ENCODE measurements at regions not wholly inside any gene's neighbourhood (a gene's known extent, or its start where the extent isn't known, plus 50 kb on each side); places are given as distances from the start of the nearest gene placed in this dataset.

GRCh38 chr11:115873813-115874212 is 369.6 kb upstream of the CADM1 start:
- DNase-seq (ENCODE audit: low read depth in 4 of 6, low spot score in 6 of 6): no peak
- H3K9me3 ChIP-seq (ENCODE audit: control insufficient read depth, insufficient read depth, low read length): no peaks in the 10 kb centered on the region
- H3K27ac ChIP-seq (ENCODE audit: low read depth, low read length): no peak overlapping the region
- WGBS (ENCODE audit: insufficient coverage): 68% methylated on average over 2 of the region's 5 CpGs
- no peaks in the 10 kb centered on the region for H3K36me3 ChIP-seq (ENCODE audit: control insufficient read depth, insufficient read depth, low read length)
- no peak overlapping the region for H3K4me3 ChIP-seq (ENCODE audit: low read depth, low read length)
- H3K4me1 ChIP-seq (ENCODE audit: control insufficient read depth, insufficient read depth, low read length): peaks cover 6% of the 10 kb centered on the region
- peaks cover 2% of the 10 kb centered on the region for H3K27me3 ChIP-seq (ENCODE audit: control insufficient read depth, insufficient read depth, low read length)

DNA sequence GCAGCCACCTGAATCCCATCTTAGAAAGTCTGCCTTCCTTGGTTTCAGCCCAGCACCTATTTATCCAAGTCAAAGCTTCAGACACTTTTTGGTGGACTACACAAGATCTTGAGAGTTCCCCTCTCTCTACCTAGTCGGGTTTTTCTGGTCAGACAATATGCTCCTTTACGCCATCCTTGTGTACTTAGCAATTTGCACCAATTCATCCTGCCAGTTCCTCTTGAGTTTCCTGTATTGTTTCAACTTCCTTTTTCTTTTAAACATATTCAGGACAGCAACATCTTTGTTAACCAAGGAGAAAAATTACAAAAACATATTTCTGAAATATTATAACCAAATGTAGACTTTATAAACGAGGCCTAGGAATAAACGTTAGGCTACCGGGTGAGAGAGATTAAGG is 368.2 kb upstream of the CADM1 start:
- H3K27me3 ChIP-seq (ENCODE audit: control insufficient read depth, insufficient read depth, low read length): peaks cover 2% of the 10 kb centered on the region
- no peaks in the 10 kb centered on the region for H3K36me3 ChIP-seq (ENCODE audit: control insufficient read depth, insufficient read depth, low read length)
- H3K4me1 ChIP-seq (ENCODE audit: control insufficient read depth, insufficient read depth, low read length): peaks cover 6% of the 10 kb centered on the region
- 94% methylated on average over 4 of the region's 5 CpGs for WGBS (ENCODE audit: insufficient coverage)
- no peak overlapping the region for H3K27ac ChIP-seq (ENCODE audit: low read depth, low read length)
- H3K9me3 ChIP-seq (ENCODE audit: control insufficient read depth, insufficient read depth, low read length): no peaks in the 10 kb centered on the region
- DNase-seq (ENCODE audit: low read depth in 4 of 6, low spot score in 6 of 6): no peak
- H3K4me3 ChIP-seq (ENCODE audit: low read depth, low read length): no peak overlapping the region

GRCh38 chr11:115871161-115871760 is 367.0 kb upstream of the CADM1 start:
- no peak for DNase-seq (ENCODE audit: low read depth in 4 of 6, low spot score in 6 of 6)
- 82% methylated on average over 3 of the region's 9 CpGs for WGBS (ENCODE audit: insufficient coverage)
- H3K4me3 ChIP-seq (ENCODE audit: low read depth, low read length): no peak overlapping the region

DNA sequence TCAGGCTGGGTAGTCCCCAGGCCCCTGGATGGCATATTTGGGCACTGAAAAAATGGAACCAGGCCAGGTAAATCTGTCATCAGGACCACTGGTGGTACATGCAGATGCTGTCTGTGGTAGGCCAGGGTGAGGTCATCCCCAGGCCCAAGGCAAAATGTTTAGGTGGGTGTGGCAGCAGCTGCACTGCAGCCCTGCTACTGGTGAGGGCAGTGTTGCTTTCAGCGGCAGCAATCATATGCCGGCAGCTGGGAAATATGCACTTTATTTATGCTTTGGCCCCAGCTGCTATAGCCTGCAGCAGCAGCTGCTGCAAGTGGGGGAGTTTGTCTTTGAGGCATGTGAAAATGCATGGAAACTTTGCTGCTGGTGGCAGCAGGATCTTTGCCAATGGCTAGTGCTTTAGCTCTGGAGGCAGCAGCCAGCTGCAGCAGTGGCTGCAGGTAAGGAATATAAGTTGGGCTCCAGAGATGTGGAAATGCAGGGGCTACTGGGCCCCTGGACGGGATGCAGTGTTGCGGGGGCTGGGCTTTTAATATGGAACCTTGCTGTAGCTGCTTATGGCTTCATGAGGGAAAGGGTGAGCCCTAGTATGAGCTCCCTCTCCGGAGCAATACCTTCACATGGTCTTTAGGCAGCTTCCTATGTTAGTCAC is 365.7 kb upstream of the CADM1 start:
- no peak overlapping the region for H3K27ac ChIP-seq (ENCODE audit: low read depth, low read length)
- DNase-seq (ENCODE audit: low read depth in 4 of 6, low spot score in 6 of 6): peak in 1 of 6 donors; percentile 43
- WGBS (ENCODE audit: insufficient coverage): 56% methylated on average over 5 of the region's 5 CpGs
- no peaks in the 10 kb centered on the region for H3K9me3 ChIP-seq (ENCODE audit: control insufficient read depth, insufficient read depth, low read length)
- H3K4me3 ChIP-seq (ENCODE audit: low read depth, low read length): no peak overlapping the region
- no peaks in the 10 kb centered on the region for H3K36me3 ChIP-seq (ENCODE audit: control insufficient read depth, insufficient read depth, low read length)
- H3K4me1 ChIP-seq (ENCODE audit: control insufficient read depth, insufficient read depth, low read length): peaks cover 6% of the 10 kb centered on the region
- peaks cover 2% of the 10 kb centered on the region for H3K27me3 ChIP-seq (ENCODE audit: control insufficient read depth, insufficient read depth, low read length)

More at GRCh38 chr11:115871161-115871760, 367.0 kb upstream of the CADM1 start:
- Histone ChIP-seq H3K27me3 (ENCODE audit: control insufficient read depth, insufficient read depth, low read length) (peaks cover 2% of the 10 kb centered on the region), H3K9me3 (ENCODE audit: control insufficient read depth, insufficient read depth, low read length) (no peaks in the 10 kb centered on the region), H3K36me3 (ENCODE audit: control insufficient read depth, insufficient read depth, low read length) (no peaks in the 10 kb centered on the region), H3K4me1 (ENCODE audit: control insufficient read depth, insufficient read depth, low read length) (peaks cover 6% of the 10 kb centered on the region), H3K27ac (ENCODE audit: low read depth, low read length) (no peak overlapping the region)

DNA sequence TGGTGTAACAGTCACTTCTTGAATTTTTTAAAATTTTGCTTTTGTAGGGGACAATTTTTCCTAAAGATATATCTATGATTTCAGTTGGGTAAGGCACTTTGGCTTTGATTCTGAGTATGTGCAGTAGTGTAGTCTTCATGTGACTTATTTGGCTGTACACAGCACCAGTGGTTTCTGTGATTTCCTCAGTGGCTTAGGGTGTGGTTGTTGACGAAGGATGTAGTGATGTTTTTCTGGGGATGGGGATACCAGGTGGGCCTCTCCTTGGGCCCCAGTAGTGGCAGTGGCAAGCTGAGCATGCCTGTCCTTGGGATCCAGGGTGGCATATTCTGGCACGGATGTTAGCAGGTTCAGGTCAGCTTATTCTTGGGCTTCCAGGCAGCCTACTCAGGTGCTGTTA is 364.9 kb upstream of the CADM1 start:
- Histone ChIP-seq H3K36me3 (ENCODE audit: control insufficient read depth, insufficient read depth, low read length) (no peaks in the 10 kb centered on the region), H3K9me3 (ENCODE audit: control insufficient read depth, insufficient read depth, low read length) (no peaks in the 10 kb centered on the region), H3K27ac (ENCODE audit: low read depth, low read length) (no peak overlapping the region), H3K4me3 (ENCODE audit: low read depth, low read length) (no peak overlapping the region), H3K4me1 (ENCODE audit: control insufficient read depth, insufficient read depth, low read length) (peaks cover 6% of the 10 kb centered on the region), H3K27me3 (ENCODE audit: control insufficient read depth, insufficient read depth, low read length) (peaks cover 2% of the 10 kb centered on the region)
- DNase-seq (ENCODE audit: low read depth in 4 of 6, low spot score in 6 of 6): no peak
- 100% methylated on average over 2 of the region's 2 CpGs for WGBS (ENCODE audit: insufficient coverage)

GRCh38 chr11:115860246-115860645 is 356.0 kb upstream of the CADM1 start:
- no peaks in the 10 kb centered on the region for H3K27me3 ChIP-seq (ENCODE audit: control insufficient read depth, insufficient read depth, low read length)
- no peak for DNase-seq (ENCODE audit: low read depth in 4 of 6, low spot score in 6 of 6)
- no CpG with 5 or more reads among the region's 1 CpG for WGBS (ENCODE audit: insufficient coverage)
- peaks cover 5% of the 10 kb centered on the region for H3K9me3 ChIP-seq (ENCODE audit: control insufficient read depth, insufficient read depth, low read length)
- no peaks in the 10 kb centered on the region for H3K4me1 ChIP-seq (ENCODE audit: control insufficient read depth, insufficient read depth, low read length)
- no peak overlapping the region for H3K27ac ChIP-seq (ENCODE audit: low read depth, low read length)
- H3K4me3 ChIP-seq (ENCODE audit: low read depth, low read length): no peak overlapping the region
- H3K36me3 ChIP-seq (ENCODE audit: control insufficient read depth, insufficient read depth, low read length): no peaks in the 10 kb centered on the region

DNA sequence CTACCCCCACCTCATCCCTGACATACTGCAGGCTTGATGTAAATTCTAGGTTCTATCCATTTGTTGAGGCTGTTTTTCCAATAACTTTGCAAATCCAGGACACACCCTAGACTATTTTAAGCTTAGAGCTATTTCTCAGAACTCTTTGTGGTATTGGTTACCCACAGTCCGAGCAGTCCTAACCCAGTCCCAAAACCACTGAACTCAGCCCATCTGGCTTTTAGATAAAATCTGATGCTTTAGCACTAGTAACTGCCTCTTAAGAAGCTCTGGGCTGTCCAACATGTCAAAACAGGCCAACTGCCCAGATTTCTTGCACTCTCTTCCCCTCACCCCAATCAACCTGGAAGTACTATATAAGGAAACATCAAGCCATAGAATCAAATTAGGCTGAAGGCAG is 344.4 kb upstream of the CADM1 start:
- no peak overlapping the region for H3K27ac ChIP-seq (ENCODE audit: low read depth, low read length)
- 89% methylated on average over 1 of the region's 1 CpG for WGBS (ENCODE audit: insufficient coverage)

DNA sequence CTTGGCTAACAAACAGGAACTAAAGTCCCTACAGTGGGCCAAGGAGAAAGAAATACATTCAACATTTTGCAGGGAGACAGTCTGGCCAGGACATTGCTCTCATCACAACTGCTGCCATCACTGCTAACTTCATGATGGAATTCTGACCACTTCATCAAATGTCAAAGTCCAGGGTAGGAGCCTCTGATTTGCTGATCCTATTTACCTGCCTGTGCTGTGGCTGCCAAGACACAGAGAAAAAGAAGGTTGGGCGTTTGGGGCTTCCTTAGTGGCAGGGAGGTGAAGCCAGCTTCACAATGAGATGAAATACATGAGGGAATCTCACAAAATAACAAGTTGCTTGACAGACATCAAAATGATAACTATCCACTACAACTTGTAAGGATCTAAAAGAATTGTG is 343.9 kb upstream of the CADM1 start:
- no peak overlapping the region for H3K27ac ChIP-seq (ENCODE audit: low read depth, low read length)
- H3K4me3 ChIP-seq (ENCODE audit: low read depth, low read length): no peak overlapping the region
- DNase-seq (ENCODE audit: low read depth in 4 of 6, low spot score in 6 of 6): no peak
- H3K27me3 ChIP-seq (ENCODE audit: control insufficient read depth, insufficient read depth, low read length): no peaks in the 10 kb centered on the region
- H3K9me3 ChIP-seq (ENCODE audit: control insufficient read depth, insufficient read depth, low read length): peaks cover 2% of the 10 kb centered on the region
- H3K36me3 ChIP-seq (ENCODE audit: control insufficient read depth, insufficient read depth, low read length): no peaks in the 10 kb centered on the region
- no CpG with 5 or more reads among the region's 1 CpG for WGBS (ENCODE audit: insufficient coverage)
- no peaks in the 10 kb centered on the region for H3K4me1 ChIP-seq (ENCODE audit: control insufficient read depth, insufficient read depth, low read length)

More for the DNA sequence above, 344.4 kb upstream of the CADM1 start:
- no peak overlapping the region for H3K4me3 ChIP-seq (ENCODE audit: low read depth, low read length)
- H3K9me3 ChIP-seq (ENCODE audit: control insufficient read depth, insufficient read depth, low read length): peaks cover 2% of the 10 kb centered on the region
- DNase-seq (ENCODE audit: low read depth in 4 of 6, low spot score in 6 of 6): no peak
- H3K4me1 ChIP-seq (ENCODE audit: control insufficient read depth, insufficient read depth, low read length): no peaks in the 10 kb centered on the region
- no peaks in the 10 kb centered on the region for H3K36me3 ChIP-seq (ENCODE audit: control insufficient read depth, insufficient read depth, low read length)
- H3K27me3 ChIP-seq (ENCODE audit: control insufficient read depth, insufficient read depth, low read length): no peaks in the 10 kb centered on the region

DNA sequence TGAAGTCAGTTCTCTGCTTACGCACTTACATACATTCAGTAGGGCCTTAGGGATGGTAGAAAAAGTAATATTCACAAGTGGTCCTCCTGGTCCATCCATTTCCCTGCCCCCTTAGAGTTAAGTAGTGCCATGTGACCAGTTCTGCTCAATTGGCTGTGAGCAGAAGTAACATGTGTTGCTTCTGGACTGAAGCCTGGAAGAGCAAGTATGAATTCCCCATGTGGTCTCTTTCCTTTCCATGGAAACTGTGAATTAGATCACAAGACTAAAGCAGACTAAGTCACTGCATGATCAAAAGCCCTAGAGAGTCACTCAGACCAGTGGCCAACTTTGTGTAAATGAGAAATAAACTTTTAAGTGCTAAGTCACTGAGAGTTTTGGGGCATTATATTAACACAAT is 341.7 kb upstream of the CADM1 start:
- WGBS (ENCODE audit: insufficient coverage): no CpG with 5 or more reads among the region's 1 CpG
- peak in 5 of 6 donors; percentile 11 to 58 (median 36) for DNase-seq (ENCODE audit: low read depth in 4 of 6, low spot score in 6 of 6)
- Histone ChIP-seq H3K4me3 (ENCODE audit: low read depth, low read length) (no peak overlapping the region), H3K9me3 (ENCODE audit: control insufficient read depth, insufficient read depth, low read length) (peaks cover 2% of the 10 kb centered on the region), H3K27me3 (ENCODE audit: control insufficient read depth, insufficient read depth, low read length) (no peaks in the 10 kb centered on the region), H3K4me1 (ENCODE audit: control insufficient read depth, insufficient read depth, low read length) (no peaks in the 10 kb centered on the region), H3K27ac (ENCODE audit: low read depth, low read length) (no peak overlapping the region), H3K36me3 (ENCODE audit: control insufficient read depth, insufficient read depth, low read length) (no peaks in the 10 kb centered on the region)

- H3K9me3 ChIP-seq (ENCODE audit: control insufficient read depth, insufficient read depth, low read length): no peaks in the 10 kb centered on the region
- no peak overlapping the region for H3K4me3 ChIP-seq (ENCODE audit: low read depth, low read length)
- H3K4me1 ChIP-seq (ENCODE audit: control insufficient read depth, insufficient read depth, low read length): no peaks in the 10 kb centered on the region
- no peaks in the 10 kb centered on the region for H3K36me3 ChIP-seq (ENCODE audit: control insufficient read depth, insufficient read depth, low read length)
- WGBS (ENCODE audit: insufficient coverage): no CpG with 5 or more reads among the region's 3 CpGs
- no peak overlapping the region for H3K27ac ChIP-seq (ENCODE audit: low read depth, low read length)
- DNase-seq (ENCODE audit: low read depth in 4 of 6, low spot score in 6 of 6): no peak
- H3K27me3 ChIP-seq (ENCODE audit: control insufficient read depth, insufficient read depth, low read length): no peaks in the 10 kb centered on the region
Observed at GRCh38 chr11:115843685-115844084, 339.5 kb upstream of the CADM1 start.
